HG03439 (cell line): ENCODE measurements at regions not wholly inside any gene's neighbourhood (a gene's known extent, or its start where the extent isn't known, plus 50 kb on each side); places are given as distances from the start of the nearest gene placed in this dataset.

ENCODE experiments used
- ATAC-seq: cut with Tn5 transposase; IDR thresholded peaks from one replicate; pipeline ENCODE4 v1.9.1; 2021; ENCODE audit warnings: mild to moderate bottlenecking, moderate library complexity; ENCODE audit not compliant: unreplicated experiment

GRCh38 chr10:6305401-6306321 is 102.9 kb downstream of the PFKFB3 start:
- ATAC-seq: no peak

GRCh38 chr10:6306917-6307316 is 104.2 kb downstream of the PFKFB3 start:
- no peak for ATAC-seq

GRCh38 chr10:6309816-6310215 is 107.1 kb downstream of the PFKFB3 start:
- ATAC-seq: no peak

- ATAC-seq: no peak
Measured at GRCh38 chr10:6310977-6311376, 108.2 kb downstream of the PFKFB3 start.

DNA sequence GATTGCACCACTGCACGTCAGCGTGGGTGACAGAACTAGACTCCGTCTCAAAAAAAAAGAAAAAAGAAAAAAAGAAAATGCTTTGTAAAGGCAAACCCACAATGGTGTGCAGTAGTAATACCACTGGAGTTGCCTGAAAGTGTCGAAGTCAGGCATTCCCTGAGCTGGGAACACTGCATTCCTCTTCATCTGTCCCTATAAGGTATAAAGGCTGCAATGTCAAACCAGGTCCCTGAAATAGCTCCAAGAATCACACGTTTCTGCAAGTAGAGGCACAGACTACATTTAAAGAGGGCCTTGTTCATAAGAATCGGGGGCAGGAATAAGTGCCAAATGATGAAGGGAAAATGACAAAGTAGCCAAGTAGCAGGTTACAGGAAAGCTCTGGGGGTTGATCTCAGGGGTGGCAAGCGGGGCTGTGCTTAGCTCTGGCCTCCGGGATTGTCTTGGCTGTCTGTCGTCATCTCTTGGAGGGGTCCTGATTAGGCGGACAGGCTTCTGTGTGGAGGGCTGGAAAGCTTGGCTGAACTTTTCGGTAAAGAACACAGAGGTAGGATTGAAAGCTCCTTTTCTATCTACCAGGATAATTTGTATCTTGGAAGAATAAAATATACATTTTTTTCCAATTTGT is 109.1 kb downstream of the PFKFB3 start:
- ATAC-seq: no peak

DNA sequence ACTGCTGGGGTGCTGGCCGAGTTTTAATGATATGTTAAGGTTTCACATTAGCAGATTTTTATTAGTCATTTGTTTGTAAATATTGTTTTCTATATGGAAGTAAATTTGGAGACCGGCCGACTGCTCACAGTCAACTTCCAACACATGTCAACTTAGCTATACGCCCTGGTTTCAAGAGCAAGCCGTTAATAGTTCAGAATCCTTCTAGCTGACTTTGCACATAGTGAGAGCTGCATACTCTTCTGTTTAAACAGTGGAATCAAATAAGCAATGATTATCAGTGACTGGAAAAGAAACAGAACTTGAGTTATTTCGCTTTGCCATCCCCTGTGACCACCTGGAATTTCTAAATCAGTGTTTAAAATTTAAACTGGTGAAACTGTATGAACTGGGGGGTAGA is 109.9 kb downstream of the PFKFB3 start:
- ATAC-seq: no peak

DNA sequence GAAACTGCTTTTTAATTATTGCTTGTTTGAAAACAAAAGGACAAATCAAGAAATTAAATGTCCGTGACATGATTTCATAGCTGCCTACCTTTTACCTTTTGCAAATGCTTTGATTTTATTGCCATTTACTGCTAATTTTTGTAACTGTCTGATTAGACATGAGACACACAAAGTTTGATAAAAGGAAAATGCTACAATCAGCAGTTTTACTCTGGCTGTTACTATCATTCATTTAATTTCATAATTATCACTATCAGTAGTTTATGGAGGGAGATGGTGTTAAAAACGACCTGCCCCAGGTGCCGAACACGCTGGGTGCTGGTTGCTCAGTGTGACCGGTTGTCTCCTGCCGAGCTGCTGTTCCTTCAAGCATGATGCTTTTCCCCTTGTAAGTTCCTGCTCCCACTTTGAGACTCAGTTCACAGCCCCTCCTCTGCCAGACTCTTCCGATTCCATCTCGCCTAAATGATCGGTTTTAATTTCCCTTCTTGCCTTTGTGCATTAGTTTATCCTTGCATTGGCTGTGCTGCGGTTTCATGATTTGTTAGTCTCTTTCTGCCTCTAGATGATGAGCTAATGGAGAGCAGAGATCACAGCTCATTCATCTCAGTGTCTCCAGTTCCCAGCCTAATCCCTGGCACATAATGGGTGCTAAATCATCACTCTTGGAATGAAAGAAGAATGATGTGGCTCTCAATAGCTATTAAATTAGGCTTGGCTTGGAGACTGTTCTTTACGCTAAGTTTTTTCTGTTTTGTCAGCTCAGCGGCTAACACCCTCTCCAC is 110.6 kb downstream of the PFKFB3 start:
- no peak for ATAC-seq

DNA sequence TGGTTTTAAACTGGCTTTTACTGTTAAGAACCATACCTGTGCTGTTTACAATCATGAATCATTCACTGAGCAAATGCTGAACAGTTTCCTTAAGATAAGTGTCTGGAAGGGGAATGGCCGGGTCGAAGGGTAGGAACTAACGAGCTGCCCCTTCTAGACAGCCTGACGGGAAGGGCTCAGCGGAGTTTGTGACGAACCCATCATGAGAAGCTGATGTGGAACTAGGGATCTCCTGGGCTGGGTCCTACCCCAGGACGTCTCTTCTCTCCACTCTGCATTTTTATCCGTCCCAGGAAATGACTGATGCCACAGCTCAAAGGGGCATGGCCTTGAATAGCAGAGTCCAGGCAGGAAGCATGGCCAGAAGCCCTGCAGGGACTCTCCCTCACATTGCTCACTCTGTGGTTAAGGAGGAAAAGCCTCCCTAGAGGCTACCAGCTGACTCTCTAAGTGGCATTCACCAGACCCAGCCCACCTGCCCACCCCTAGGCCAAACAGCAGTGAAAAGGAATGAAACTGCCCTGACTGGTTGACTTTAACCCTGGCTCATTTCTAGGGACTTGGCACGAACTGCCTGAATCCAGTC is 112.0 kb downstream of the PFKFB3 start:
- no peak for ATAC-seq

DNA sequence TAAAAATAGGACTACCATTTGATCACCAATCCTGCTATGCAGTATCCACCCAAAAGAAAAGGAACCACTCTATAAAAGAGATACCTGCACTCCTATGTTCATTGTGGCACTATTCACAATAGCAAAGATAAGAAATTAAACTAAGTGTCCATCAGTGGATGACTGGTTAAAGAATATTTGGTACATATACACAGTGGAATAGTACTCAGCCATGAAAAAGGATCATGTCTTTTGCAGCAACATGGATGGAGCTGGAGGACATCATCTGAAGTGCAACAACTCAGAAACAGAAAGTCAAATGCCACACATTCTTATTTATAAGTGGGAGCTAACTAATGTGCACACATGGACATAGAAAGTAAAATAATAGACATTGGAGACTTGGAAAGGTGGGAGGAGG is 116.4 kb downstream of the PFKFB3 start:
- ATAC-seq: no peak

DNA sequence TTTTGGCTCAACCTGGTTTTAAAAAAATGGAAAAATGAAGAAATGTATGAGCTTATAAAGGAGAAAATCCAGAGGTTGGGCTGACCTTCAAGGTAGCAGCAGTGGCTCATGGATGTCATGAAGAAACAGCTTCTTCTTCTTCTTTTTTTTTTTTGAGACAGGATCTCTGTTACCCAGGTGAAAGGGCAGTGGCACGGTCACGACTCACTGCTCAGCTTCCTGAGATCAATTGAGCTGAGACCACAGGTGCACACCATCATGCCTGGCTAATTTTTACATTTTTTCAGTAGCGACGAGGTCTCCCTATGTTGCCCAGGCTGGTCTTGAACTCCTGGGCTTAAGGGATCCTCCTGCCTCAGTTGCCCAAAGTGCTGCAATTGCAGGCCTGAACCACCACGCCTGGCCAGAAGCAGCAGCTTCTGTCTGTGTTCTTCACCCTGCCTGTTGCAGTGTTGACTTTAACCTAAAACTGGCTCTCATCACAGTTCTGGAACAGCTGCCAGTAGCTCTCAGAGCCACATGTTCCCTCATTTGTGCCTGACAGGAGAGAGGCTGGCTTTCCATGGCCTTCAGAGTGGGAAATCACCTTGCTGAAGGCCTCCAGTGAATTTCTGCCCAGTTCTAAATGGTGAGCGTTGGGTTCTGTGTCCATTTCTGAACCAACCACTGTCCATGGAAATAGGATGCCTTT is 117.7 kb downstream of the PFKFB3 start:
- no peak for ATAC-seq

- ATAC-seq: no peak
Measured at GRCh38 chr10:6321880-6322279, 119.1 kb downstream of the PFKFB3 start.

DNA sequence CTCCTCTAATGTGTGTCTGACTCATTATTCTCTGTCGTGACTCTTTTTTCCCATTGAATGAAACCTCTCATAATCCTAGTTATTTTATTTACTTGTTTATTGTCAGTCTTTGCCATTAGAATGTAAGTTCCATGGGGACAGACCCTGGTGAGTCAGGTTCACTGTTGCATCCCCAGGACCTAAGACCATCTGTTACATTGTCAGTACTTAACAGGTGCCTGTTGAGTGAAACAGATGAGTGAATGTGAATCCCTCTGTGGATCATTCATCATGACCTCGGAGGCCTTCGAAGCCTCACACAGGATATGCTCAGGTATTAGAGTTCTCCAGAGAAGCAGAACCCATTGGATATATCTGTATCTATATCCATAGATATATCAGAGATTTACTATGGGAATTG is 120.1 kb downstream of the PFKFB3 start:
- no peak for ATAC-seq

- ATAC-seq: no peak
Measured at GRCh38 chr10:6327961-6328698, 125.4 kb downstream of the PFKFB3 start.

- ATAC-seq: no peak
Measured at GRCh38 chr10:6328699-6329423, 126.1 kb downstream of the PFKFB3 start.

DNA sequence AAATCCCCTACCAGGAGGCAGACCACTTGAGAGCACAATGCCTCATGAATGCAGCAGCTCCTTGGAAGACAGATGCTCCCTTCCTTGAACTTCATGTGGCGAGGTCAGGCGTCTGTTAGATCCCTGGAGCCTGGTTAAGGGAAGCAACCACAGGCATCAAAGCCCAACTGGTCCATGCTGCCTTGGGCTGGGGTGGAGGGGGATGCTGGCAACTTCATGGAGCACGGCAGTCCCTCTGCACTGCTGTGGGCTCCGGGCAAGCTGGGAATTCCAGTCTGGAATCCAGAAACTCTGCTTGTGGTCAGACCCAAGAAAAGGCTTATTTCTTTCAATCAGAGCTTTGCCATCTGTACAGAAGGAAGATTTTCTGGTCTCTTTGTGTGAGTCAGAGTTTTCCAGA is 130.4 kb downstream of the PFKFB3 start:
- ATAC-seq: no peak

DNA sequence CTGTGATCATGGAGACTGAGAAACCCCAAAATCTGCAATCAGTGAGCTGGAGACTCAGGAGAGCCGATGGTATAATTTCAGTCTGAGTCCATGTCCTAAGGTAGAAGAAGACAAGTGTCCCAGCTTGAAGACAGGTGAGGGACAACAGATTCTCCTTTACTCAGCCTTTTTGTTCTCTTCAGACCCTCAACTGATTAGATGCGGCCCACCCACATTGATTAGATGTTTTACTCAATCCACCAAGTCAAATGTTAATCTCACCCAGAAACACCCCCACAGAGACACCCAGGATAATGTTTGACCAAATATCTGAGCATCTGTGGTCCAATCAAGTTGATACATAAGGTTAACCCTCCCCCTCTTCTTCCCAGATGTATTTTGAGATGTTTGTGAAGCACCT is 131.2 kb downstream of the PFKFB3 start:
- no peak for ATAC-seq

DNA sequence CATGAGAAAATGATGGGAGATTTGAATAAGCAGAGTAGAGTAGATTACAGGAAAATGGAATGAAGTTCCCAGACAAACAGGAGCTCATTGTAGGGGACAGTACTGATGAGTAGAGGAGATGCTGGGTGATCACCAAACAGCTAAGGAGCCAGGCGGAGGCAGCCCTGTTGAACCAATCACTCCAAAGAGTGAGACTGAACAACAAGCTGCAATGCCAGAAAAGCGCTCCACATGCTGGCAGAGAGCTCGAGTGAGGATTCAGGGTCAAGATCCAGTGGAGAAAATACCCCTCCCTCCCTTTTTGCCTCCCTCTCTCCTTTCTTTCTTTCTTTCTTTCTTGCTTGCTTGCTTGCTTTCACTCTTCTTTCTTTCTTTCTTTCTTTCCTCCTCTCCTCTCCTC is 133.3 kb downstream of the PFKFB3 start:
- no peak for ATAC-seq

DNA sequence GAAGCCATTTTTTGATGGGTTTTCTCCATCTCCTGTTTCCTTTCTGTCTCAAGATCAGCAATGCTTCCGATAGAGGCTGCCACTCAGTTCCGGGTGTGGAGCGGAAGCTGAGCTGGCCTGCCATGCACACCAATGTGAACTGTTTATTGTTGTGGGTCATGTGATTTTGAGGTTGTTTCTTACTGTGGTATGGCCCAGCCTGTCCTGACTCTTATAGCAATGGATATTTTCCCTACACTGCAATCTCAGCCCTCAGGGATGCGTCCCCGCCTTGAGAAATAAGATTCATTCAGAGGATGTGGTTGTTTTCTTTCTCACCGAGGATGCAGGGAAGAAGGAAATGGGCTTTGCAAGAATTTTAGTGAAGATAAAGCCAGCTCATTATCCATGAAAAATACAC is 134.7 kb downstream of the PFKFB3 start:
- ATAC-seq: no peak

GRCh38 chr10:6338361-6338760 is 135.6 kb downstream of the PFKFB3 start:
- ATAC-seq: no peak
